GM12873 (cell line): ENCODE measurements at regions not wholly inside any gene's neighbourhood (a gene's known extent, or its start where the extent isn't known, plus 50 kb on each side); places are given as distances from the start of the nearest gene placed in this dataset.

ENCODE experiments used
- CTCF ChIP-seq: IDR thresholded peaks from 2 replicates; pipeline ENCODE4 v1.5.1; 2012; ENCODE audit warnings: low read depth, mild to moderate bottlenecking, moderate library complexity, low read length, control low read depth; ENCODE audit not compliant: insufficient read depth; ENCODE audit errors: missing control alignments

- no peak for TF ChIP-seq CTCF
Observed at GRCh38 chr6:71589254-71589653, 297.1 kb upstream of the RIMS1 start.

GRCh38 chr6:71592643-71593042 is 293.7 kb upstream of the RIMS1 start:
- TF ChIP-seq CTCF, result no peak

GRCh38 chr6:71599359-71599758 is 287.0 kb upstream of the RIMS1 start:
- no peak for TF ChIP-seq CTCF

- no peak for TF ChIP-seq CTCF
Observed at GRCh38 chr6:71602385-71603007, 283.9 kb upstream of the RIMS1 start.

- no peak for TF ChIP-seq CTCF
Observed at GRCh38 chr6:71603021-71603420, 283.3 kb upstream of the RIMS1 start.

- TF ChIP-seq CTCF, result no peak
Observed at GRCh38 chr6:71608646-71609045, 277.7 kb upstream of the RIMS1 start.

- TF ChIP-seq CTCF, result no peak
Observed at GRCh38 chr6:71619836-71620235, 266.5 kb upstream of the RIMS1 start.
